Activated CD4-positive, alpha-beta T cell treated with anti-CD3 and anti-CD28 coated beads, Interleukin-2, amount 10 ng/mL, durations not matched to agents 24 days and 14 days (primary cell): ENCODE measurements at regions not wholly inside any gene's neighbourhood (a gene's known extent, or its start where the extent isn't known, plus 50 kb on each side); places are given as distances from the start of the nearest gene placed in this dataset.

Experiments
- DNase-seq: peaks from one replicate; pipeline ENCODE4 v3.0.0; 2022
- H3K27ac Mint-ChIP-seq: one replicate; pipeline ENCODE4 v1.8.0; 2022; ENCODE audit warnings: mild to moderate bottlenecking, mixed read lengths
- H3K27me3 Mint-ChIP-seq: one replicate; pipeline ENCODE4 v1.8.0; 2022; ENCODE audit warnings: mixed read lengths
- H3K36me3 Mint-ChIP-seq: one replicate; pipeline ENCODE4 v1.8.0; 2022; ENCODE audit warnings: low read depth, mild to moderate bottlenecking, mixed read lengths
- H3K4me1 Mint-ChIP-seq: one replicate; pipeline ENCODE4 v1.8.0; 2021; ENCODE audit warnings: mixed read lengths
- H3K4me3 Mint-ChIP-seq: one replicate; pipeline ENCODE4 v1.8.0; 2022; ENCODE audit warnings: mild to moderate bottlenecking, moderate library complexity, mixed read lengths
- H3K9me3 Mint-ChIP-seq: one replicate; pipeline ENCODE4 v1.8.0; 2021; ENCODE audit warnings: mixed read lengths
- intact Hi-C: fragments of 100-400 bp; cut with micrococcal nuclease; formaldehyde crosslinking; loops from one replicate; pipeline ENCODE4 v1.15.1; 2023

- no peaks in the 10 kb centered on the region for H3K4me1 Mint-ChIP-seq
- H3K4me3 Mint-ChIP-seq = no peak overlapping the region
- no peak overlapping the region for H3K27ac Mint-ChIP-seq
- intact Hi-C loops = no loop called here
- H3K9me3 Mint-ChIP-seq = peaks cover 4% of the 10 kb centered on the region
- H3K36me3 Mint-ChIP-seq = no peaks in the 10 kb centered on the region
- H3K27me3 Mint-ChIP-seq = peaks cover 14% of the 10 kb centered on the region
- no peak for DNase-seq
These were observed 304.6 kb downstream of the SPRY1 start for GRCh38 chr4:123701131-123701575.

- Mint-ChIP-seq H3K36me3 (no peaks in the 10 kb centered on the region), H3K4me1 (no peaks in the 10 kb centered on the region), H3K9me3 (peaks cover 4% of the 10 kb centered on the region), H3K27me3 (peaks cover 5% of the 10 kb centered on the region), H3K27ac (no peak overlapping the region), H3K4me3 (no peak overlapping the region)
- intact Hi-C loops = no loop called here
- no peak for DNase-seq
These were observed 308.8 kb downstream of the SPRY1 start for GRCh38 chr4:123705419-123705818.

- peaks cover 2% of the 10 kb centered on the region for H3K27me3 Mint-ChIP-seq
- H3K36me3 Mint-ChIP-seq = no peaks in the 10 kb centered on the region
- no peak for DNase-seq
- no peak overlapping the region for H3K27ac Mint-ChIP-seq
- H3K4me1 Mint-ChIP-seq = no peaks in the 10 kb centered on the region
- intact Hi-C loops = no loop called here
- H3K9me3 Mint-ChIP-seq = no peaks in the 10 kb centered on the region
- H3K4me3 Mint-ChIP-seq = no peak overlapping the region
These were observed 310.4 kb downstream of the SPRY1 start for GRCh38 chr4:123706973-123707372.

GRCh38 chr4:123708902-123709301 is 312.3 kb downstream of the SPRY1 start:
- intact Hi-C loops = no loop called here
- H3K9me3 Mint-ChIP-seq = no peaks in the 10 kb centered on the region
- DNase-seq = no peak
- H3K36me3 Mint-ChIP-seq = no peaks in the 10 kb centered on the region
- no peak overlapping the region for H3K27ac Mint-ChIP-seq
- H3K4me3 Mint-ChIP-seq = no peak overlapping the region
- H3K27me3 Mint-ChIP-seq = no peaks in the 10 kb centered on the region
- H3K4me1 Mint-ChIP-seq = no peaks in the 10 kb centered on the region

- no peak for DNase-seq
- Mint-ChIP-seq H3K27me3 (no peaks in the 10 kb centered on the region), H3K4me3 (no peak overlapping the region), H3K27ac (no peak overlapping the region), H3K36me3 (no peaks in the 10 kb centered on the region), H3K4me1 (no peaks in the 10 kb centered on the region), H3K9me3 (no peaks in the 10 kb centered on the region)
- intact Hi-C loops = no loop called here
These were observed 312.7 kb downstream of the SPRY1 start for GRCh38 chr4:123709336-123709735.

GRCh38 chr4:123731035-123731434 is 334.4 kb downstream of the SPRY1 start:
- H3K36me3 Mint-ChIP-seq = no peaks in the 10 kb centered on the region
- peaks cover 19% of the 10 kb centered on the region for H3K9me3 Mint-ChIP-seq
- H3K4me1 Mint-ChIP-seq = no peaks in the 10 kb centered on the region
- H3K27ac Mint-ChIP-seq = no peak overlapping the region
- no peak overlapping the region for H3K4me3 Mint-ChIP-seq
- DNase-seq = no peak
- intact Hi-C loops = no loop called here
- H3K27me3 Mint-ChIP-seq = peaks cover 12% of the 10 kb centered on the region

GRCh38 chr4:123737156-123737555 is 340.6 kb downstream of the SPRY1 start:
- no peaks in the 10 kb centered on the region for H3K36me3 Mint-ChIP-seq
- H3K27me3 Mint-ChIP-seq = peaks cover 4% of the 10 kb centered on the region
- intact Hi-C loops = no loop called here
- no peak for DNase-seq
- H3K4me3 Mint-ChIP-seq = no peak overlapping the region
- peaks cover 4% of the 10 kb centered on the region for H3K9me3 Mint-ChIP-seq
- no peaks in the 10 kb centered on the region for H3K4me1 Mint-ChIP-seq
- no peak overlapping the region for H3K27ac Mint-ChIP-seq

- H3K27me3 Mint-ChIP-seq = peaks cover 13% of the 10 kb centered on the region
- H3K36me3 Mint-ChIP-seq = no peaks in the 10 kb centered on the region
- intact Hi-C loops = no loop called here
- H3K4me3 Mint-ChIP-seq = no peak overlapping the region
- DNase-seq = no peak
- H3K27ac Mint-ChIP-seq = no peak overlapping the region
- no peaks in the 10 kb centered on the region for H3K4me1 Mint-ChIP-seq
- H3K9me3 Mint-ChIP-seq = peaks cover under 1% of the 10 kb centered on the region
These were observed 343.2 kb downstream of the SPRY1 start for GRCh38 chr4:123739806-123740205.

GRCh38 chr4:123740236-123740635 is 343.6 kb downstream of the SPRY1 start:
- H3K27ac Mint-ChIP-seq = no peak overlapping the region
- H3K9me3 Mint-ChIP-seq = no peaks in the 10 kb centered on the region

GRCh38 chr4:123741906-123742305 is 345.3 kb downstream of the SPRY1 start:
- Mint-ChIP-seq H3K27ac (no peak overlapping the region), H3K36me3 (no peaks in the 10 kb centered on the region), H3K4me3 (no peak overlapping the region), H3K9me3 (no peaks in the 10 kb centered on the region), H3K4me1 (peaks cover 2% of the 10 kb centered on the region), H3K27me3 (peaks cover 24% of the 10 kb centered on the region)
- DNase-seq = no peak
- intact Hi-C loops = no loop called here

More at GRCh38 chr4:123740236-123740635, 343.6 kb downstream of the SPRY1 start:
- Mint-ChIP-seq H3K4me1 (peaks cover 2% of the 10 kb centered on the region), H3K36me3 (no peaks in the 10 kb centered on the region), H3K4me3 (no peak overlapping the region), H3K27me3 (peaks cover 16% of the 10 kb centered on the region)
- intact Hi-C loops = no loop called here
- DNase-seq = no peak

GRCh38 chr4:123743848-123744247 is 347.3 kb downstream of the SPRY1 start:
- H3K9me3 Mint-ChIP-seq = no peaks in the 10 kb centered on the region
- peaks cover 2% of the 10 kb centered on the region for H3K4me1 Mint-ChIP-seq
- no peak overlapping the region for H3K4me3 Mint-ChIP-seq
- no peaks in the 10 kb centered on the region for H3K36me3 Mint-ChIP-seq
- DNase-seq = no peak
- intact Hi-C loops = no loop called here
- H3K27me3 Mint-ChIP-seq = peaks cover 31% of the 10 kb centered on the region
- no peak overlapping the region for H3K27ac Mint-ChIP-seq

GRCh38 chr4:123744664-123745290 is 348.2 kb downstream of the SPRY1 start:
- no peak for DNase-seq
- Mint-ChIP-seq H3K27ac (no peak overlapping the region), H3K27me3 (peaks cover 31% of the 10 kb centered on the region), H3K9me3 (no peaks in the 10 kb centered on the region), H3K36me3 (no peaks in the 10 kb centered on the region), H3K4me1 (peaks cover 2% of the 10 kb centered on the region), H3K4me3 (no peak overlapping the region)
- intact Hi-C loops = no loop called here

GRCh38 chr4:123747016-123747415 is 350.4 kb downstream of the SPRY1 start:
- Mint-ChIP-seq H3K36me3 (no peaks in the 10 kb centered on the region), H3K27ac (no peak overlapping the region), H3K4me1 (peaks cover 2% of the 10 kb centered on the region), H3K27me3 (peaks cover 28% of the 10 kb centered on the region), H3K4me3 (no peak overlapping the region), H3K9me3 (no peaks in the 10 kb centered on the region)
- intact Hi-C loops = no loop called here
- no peak for DNase-seq

- H3K4me1 Mint-ChIP-seq = peaks cover 2% of the 10 kb centered on the region
- DNase-seq = no peak
- no peak overlapping the region for H3K4me3 Mint-ChIP-seq
- no peaks in the 10 kb centered on the region for H3K36me3 Mint-ChIP-seq
- peaks cover 24% of the 10 kb centered on the region for H3K27me3 Mint-ChIP-seq
- no peak overlapping the region for H3K27ac Mint-ChIP-seq
- no peaks in the 10 kb centered on the region for H3K9me3 Mint-ChIP-seq
- intact Hi-C loops = no loop called here
These were observed 352.2 kb downstream of the SPRY1 start for GRCh38 chr4:123748806-123749205.

GRCh38 chr4:123749383-123749782 is 352.8 kb downstream of the SPRY1 start:
- no peaks in the 10 kb centered on the region for H3K36me3 Mint-ChIP-seq
- H3K27ac Mint-ChIP-seq = no peak overlapping the region
- no peak overlapping the region for H3K4me3 Mint-ChIP-seq
- no peak for DNase-seq
- peaks cover 22% of the 10 kb centered on the region for H3K27me3 Mint-ChIP-seq
- intact Hi-C loops = no loop called here
- H3K4me1 Mint-ChIP-seq = peaks cover 2% of the 10 kb centered on the region
- H3K9me3 Mint-ChIP-seq = no peaks in the 10 kb centered on the region
